DND-41 (cell line): ENCODE measurements at regions not wholly inside any gene's neighbourhood (a gene's known extent, or its start where the extent isn't known, plus 50 kb on each side); places are given as distances from the start of the nearest gene placed in this dataset.

Experiments used
- ATAC-seq: fragments of 200-7000 bp; cut with Tn5 transposase; 3 replicates; pipeline ENCODE4 v1.9.1; 2021; ENCODE audit warnings: low read depth; ENCODE audit not compliant: insufficient read depth
- DNase-seq: peaks from one replicate; pipeline ENCODE4 v3.0.0-alpha.2; 2020
- H2AFZ ChIP-seq: 2 replicates; pipeline ENCODE4 v1.6.0; 2012; ENCODE audit warnings: low read depth, low read length
- H3K27ac ChIP-seq: 2 replicates; pipeline ENCODE4 v1.5.1; 2012; ENCODE audit warnings: low read length, inconsistent platforms
- H3K27me3 ChIP-seq: fragments of 200-600 bp; sonication (generic); 2 replicates; pipeline ENCODE4 v1.6.0; 2012; ENCODE audit warnings: low read length, mild to moderate bottlenecking, inconsistent platforms; ENCODE audit not compliant: insufficient read depth, poor library complexity
- H3K36me3 ChIP-seq: 2 replicates; pipeline ENCODE4 v1.5.1; 2012; ENCODE audit warnings: low read length, inconsistent platforms; ENCODE audit not compliant: insufficient read depth
- H3K4me1 ChIP-seq: 2 replicates; pipeline ENCODE4 v1.5.1; 2012; ENCODE audit warnings: mild to moderate bottlenecking, low read length; ENCODE audit not compliant: insufficient read depth
- H3K4me2 ChIP-seq: 2 replicates; pipeline ENCODE4 v1.6.0; 2012; ENCODE audit warnings: mild to moderate bottlenecking, moderate library complexity, low read length, inconsistent platforms; ENCODE audit not compliant: insufficient read depth
- H3K4me3 ChIP-seq, 2 experiments: fragments of 200-600 bp in 1 of 2; shearing (Covaris generic) in 1 of 2; 2 replicates each; pipeline ENCODE4 v1.5.1; 2012 to 2016; ENCODE audit warnings: inconsistent platforms in 2 of 2, low read length in 2 of 2, mild to moderate bottlenecking in 2 of 2, low read depth in 1 of 2, moderate library complexity in 1 of 2
- H3K79me2 ChIP-seq: 2 replicates; pipeline ENCODE4 v1.6.0; 2012; ENCODE audit warnings: low read length, inconsistent platforms; ENCODE audit not compliant: insufficient read depth
- H3K9ac ChIP-seq: 2 replicates; pipeline ENCODE4 v1.6.0; 2012; ENCODE audit warnings: low read depth, mild to moderate bottlenecking, inconsistent platforms, low read length, moderate library complexity
- H3K9me3 ChIP-seq: 2 replicates; pipeline ENCODE4 v1.5.1; 2012; ENCODE audit warnings: low read length, moderate library complexity, mild to moderate bottlenecking, inconsistent platforms; ENCODE audit not compliant: insufficient read depth, severe bottlenecking
- H4K20me1 ChIP-seq: 2 replicates; pipeline ENCODE4 v1.6.0; 2012; ENCODE audit warnings: low read length; ENCODE audit not compliant: insufficient read depth
- CTCF ChIP-seq: IDR thresholded peaks from 2 replicates; pipeline ENCODE4 v1.5.1; 2012; ENCODE audit warnings: borderline replicate concordance, low read length, moderate library complexity, mild to moderate bottlenecking; ENCODE audit not compliant: poor library complexity, severe bottlenecking; ENCODE audit errors: extremely low read depth
- EZH2 ChIP-seq: IDR thresholded peaks from 3 replicates; pipeline ENCODE4 v1.6.1; 2012; ENCODE audit warnings: borderline replicate concordance, low read depth, mild to moderate bottlenecking, moderate library complexity, low read length, inconsistent platforms; ENCODE audit not compliant: severe bottlenecking

DNA sequence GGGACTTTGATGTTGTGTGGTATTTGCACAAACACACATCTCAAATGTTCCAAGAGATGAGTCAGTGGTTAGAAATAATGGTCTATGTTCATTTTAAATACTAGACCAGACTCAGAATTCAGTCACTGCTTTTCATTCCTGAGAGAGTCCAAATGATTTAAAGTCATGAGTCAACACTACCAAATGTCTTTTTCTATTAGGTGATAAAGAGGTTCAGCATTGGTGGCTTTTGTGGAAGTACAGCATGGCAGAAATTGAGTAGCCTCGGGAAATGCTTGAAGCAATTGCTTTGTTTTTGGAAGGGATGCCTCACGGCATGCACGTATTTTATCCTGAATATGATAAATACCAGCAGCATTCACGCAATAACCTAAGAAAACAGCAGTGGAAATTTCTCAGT lies 115.7 kb downstream of the DIO2 start:
- no peak for TF ChIP-seq CTCF
- TF ChIP-seq EZH2, result no peak
- DNase-seq, result no peak

GRCh38 chr14:80087411-80087810 lies 123.9 kb downstream of the DIO2 start:
- Histone ChIP-seq H3K9ac (no peak overlapping the region), H4K20me1 (no peaks in the 10 kb centered on the region), H3K79me2 (no peaks in the 10 kb centered on the region), H3K4me3 (no peak overlapping the region), H3K27me3 (no peaks in the 10 kb centered on the region), H3K36me3 (no peaks in the 10 kb centered on the region), H2AFZ (no peak overlapping the region), H3K9me3 (peaks cover 3% of the 10 kb centered on the region), H3K27ac (no peak overlapping the region), H3K4me1 (peaks cover 9% of the 10 kb centered on the region; the same call in 1 of the 2 replicates), H3K4me2 (no peak overlapping the region)
- ATAC-seq (no peak), DNase-seq (no peak)
- no peak for TF ChIP-seq CTCF
- no peak for TF ChIP-seq EZH2

More for the DNA sequence above, 115.7 kb downstream of the DIO2 start:
- Histone ChIP-seq H3K79me2 (no peaks in the 10 kb centered on the region), H2AFZ (no peak overlapping the region), H3K9ac (no peak overlapping the region), H3K4me2 (no peak overlapping the region), H3K9me3 (no peaks in the 10 kb centered on the region), H3K4me1 (no peaks in the 10 kb centered on the region), H3K36me3 (no peaks in the 10 kb centered on the region), H3K27ac (no peak overlapping the region), H3K27me3 (no peaks in the 10 kb centered on the region), H4K20me1 (no peaks in the 10 kb centered on the region), H3K4me3 (no peak overlapping the region)
- no peak for ATAC-seq

DNA sequence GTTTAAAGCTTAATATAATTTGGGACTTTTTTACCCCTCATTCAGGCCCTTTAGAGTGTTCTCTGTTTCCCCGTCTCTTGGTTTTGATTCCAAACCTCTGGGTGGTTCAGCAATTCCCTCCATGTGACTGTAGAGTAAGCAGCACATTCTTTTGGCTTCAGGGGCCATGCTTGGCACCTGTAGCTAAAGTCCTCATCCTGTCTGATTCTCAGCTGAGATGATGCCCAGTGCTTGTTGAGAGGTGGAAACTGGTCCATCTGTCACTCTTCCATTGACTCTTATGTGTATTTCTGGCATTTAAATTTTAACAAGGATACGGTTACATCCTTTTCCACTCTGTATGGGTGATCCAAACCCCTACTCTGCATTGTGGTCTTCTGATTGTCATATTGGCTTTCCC lies 127.1 kb downstream of the DIO2 start:
- H4K20me1 ChIP-seq, result no peaks in the 10 kb centered on the region
- no peak overlapping the region for H3K4me2 ChIP-seq
- peak; percentile 19; the same call in 1 of the 3 replicates for ATAC-seq
- no peak overlapping the region for H3K27ac ChIP-seq
- H3K9me3 ChIP-seq, result peaks cover 3% of the 10 kb centered on the region
- no peak overlapping the region for H3K9ac ChIP-seq
- H3K4me1 ChIP-seq, result peaks cover 9% of the 10 kb centered on the region; the same call in 1 of the 2 replicates
- no peak for DNase-seq
- H3K36me3 ChIP-seq, result no peaks in the 10 kb centered on the region
- H3K79me2 ChIP-seq, result no peaks in the 10 kb centered on the region
- no peak overlapping the region for H3K4me3 ChIP-seq
- no peaks in the 10 kb centered on the region for H3K27me3 ChIP-seq
- H2AFZ ChIP-seq, result no peak overlapping the region
- no peak for TF ChIP-seq EZH2
- TF ChIP-seq CTCF, result no peak

GRCh38 chr14:80080601-80081000 lies 130.7 kb downstream of the DIO2 start:
- ATAC-seq, result no peak
- no peaks in the 10 kb centered on the region for H3K9me3 ChIP-seq
- DNase-seq, result no peak
- H3K4me1 ChIP-seq, result peaks cover 9% of the 10 kb centered on the region; the same call in 1 of the 2 replicates
- H3K27me3 ChIP-seq, result no peaks in the 10 kb centered on the region
- H3K79me2 ChIP-seq, result no peaks in the 10 kb centered on the region
- no peak overlapping the region for H3K4me3 ChIP-seq
- TF ChIP-seq EZH2, result no peak
- TF ChIP-seq CTCF, result no peak
- no peak overlapping the region for H3K4me2 ChIP-seq
- H3K27ac ChIP-seq, result no peak overlapping the region
- H2AFZ ChIP-seq, result no peak overlapping the region
- H3K9ac ChIP-seq, result no peak overlapping the region
- H3K36me3 ChIP-seq, result no peaks in the 10 kb centered on the region
- no peaks in the 10 kb centered on the region for H4K20me1 ChIP-seq
